Mucosa of gallbladder (tissue), 1 donor: ENCODE measurements at regions not wholly inside any gene's neighbourhood (a gene's known extent, or its start where the extent isn't known, plus 50 kb on each side); places are given as distances from the start of the nearest gene placed in this dataset.

Experiments used
- DNase-seq: peaks from one replicate; pipeline ENCODE4 v3.0.0-alpha.2; 2020; ENCODE audit warnings: low spot score
- donor health status: DM: no; HTN: no; CAD: no.

- no peak for DNase-seq
Observed at GRCh38 chr5:2991884-2992283, 240.4 kb upstream of the IRX2 start.

GRCh38 chr5:2989517-2989916 is 238.0 kb upstream of the IRX2 start:
- DNase-seq, result no peak

GRCh38 chr5:2986301-2986700 is 234.8 kb upstream of the IRX2 start:
- no peak for DNase-seq

- no peak for DNase-seq
Observed at GRCh38 chr5:2985718-2986117, 234.2 kb upstream of the IRX2 start.

- no peak for DNase-seq
Observed at GRCh38 chr5:2983583-2984300, 232.3 kb upstream of the IRX2 start.

GRCh38 chr5:2981652-2982051 is 230.2 kb upstream of the IRX2 start:
- no peak for DNase-seq

GRCh38 chr5:2981035-2981434 is 229.6 kb upstream of the IRX2 start:
- no peak for DNase-seq

- no peak for DNase-seq
Observed at GRCh38 chr5:2960294-2960693, 208.8 kb upstream of the IRX2 start.

- no peak for DNase-seq
Observed at GRCh38 chr5:2958976-2959375, 207.5 kb upstream of the IRX2 start.

- DNase-seq, result no peak
Observed at GRCh38 chr5:2948875-2949274, 197.4 kb upstream of the IRX2 start.

GRCh38 chr5:2946315-2946714 is 194.8 kb upstream of the IRX2 start:
- DNase-seq, result no peak

GRCh38 chr5:2936413-2936812 is 184.9 kb upstream of the IRX2 start:
- no peak for DNase-seq

- no peak for DNase-seq
Observed at GRCh38 chr5:2929779-2930178, 178.3 kb upstream of the IRX2 start.

- no peak for DNase-seq
Observed at GRCh38 chr5:2921651-2922050, 170.2 kb upstream of the IRX2 start.

GRCh38 chr5:2921176-2921575 is 169.7 kb upstream of the IRX2 start:
- no peak for DNase-seq

- no peak for DNase-seq
Observed at GRCh38 chr5:2920312-2920711, 168.8 kb upstream of the IRX2 start.

- DNase-seq, result no peak
Observed at GRCh38 chr5:2919310-2920018, 168.0 kb upstream of the IRX2 start.

- no peak for DNase-seq
Observed at GRCh38 chr5:2917524-2917923, 166.0 kb upstream of the IRX2 start.

- DNase-seq, result no peak
Observed at GRCh38 chr5:2917093-2917492, 165.6 kb upstream of the IRX2 start.

GRCh38 chr5:2916076-2916682 is 164.7 kb upstream of the IRX2 start:
- DNase-seq, result no peak

GRCh38 chr5:2914981-2915484 is 163.6 kb upstream of the IRX2 start:
- no peak for DNase-seq

- no peak for DNase-seq
Observed at GRCh38 chr5:2914022-2914661, 162.7 kb upstream of the IRX2 start.
